ENCODE measurements at regions not wholly inside any gene's neighbourhood (a gene's known extent, or its start where the extent isn't known, plus 50 kb on each side); places are given as distances from the start of the nearest gene placed in this dataset.
"Not testable (repeated sequence)": the region's sequence is repeated elsewhere in the genome, so short reads cannot be mapped to it uniquely, and the experiment has no call there.

DNA sequence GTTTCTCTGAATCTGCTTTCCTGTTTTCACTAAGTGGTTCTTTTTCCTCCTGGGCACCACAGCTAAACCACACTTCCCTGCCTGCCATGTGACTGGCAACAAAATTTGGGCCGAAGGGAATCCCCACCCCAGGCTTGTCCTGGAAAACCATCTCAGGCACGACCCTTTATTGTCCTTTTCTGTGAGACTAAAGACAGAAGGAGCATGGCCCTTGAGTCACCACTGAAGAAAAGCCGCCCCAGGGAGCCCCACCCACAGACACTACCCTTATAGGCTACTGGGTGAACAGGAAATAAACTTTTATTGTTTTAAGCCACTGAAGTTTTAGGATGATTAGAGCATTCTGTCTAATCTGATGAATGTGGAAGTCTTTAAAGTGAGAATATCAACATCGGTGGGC, 88.6 kb upstream of the BRD7 start:
- intact Hi-C loops (cut with DNase I, micrococcal nuclease): no loop called here
- ATAC-seq (peak; percentile 77), DNase-seq (no peak)

- intact Hi-C loops (cut with DNase I, micrococcal nuclease): no loop called here
- ATAC-seq: no peak
- no peak for DNase-seq
Measured at GRCh38 chr16:50455288-50455845, 86.6 kb upstream of the BRD7 start.

DNA sequence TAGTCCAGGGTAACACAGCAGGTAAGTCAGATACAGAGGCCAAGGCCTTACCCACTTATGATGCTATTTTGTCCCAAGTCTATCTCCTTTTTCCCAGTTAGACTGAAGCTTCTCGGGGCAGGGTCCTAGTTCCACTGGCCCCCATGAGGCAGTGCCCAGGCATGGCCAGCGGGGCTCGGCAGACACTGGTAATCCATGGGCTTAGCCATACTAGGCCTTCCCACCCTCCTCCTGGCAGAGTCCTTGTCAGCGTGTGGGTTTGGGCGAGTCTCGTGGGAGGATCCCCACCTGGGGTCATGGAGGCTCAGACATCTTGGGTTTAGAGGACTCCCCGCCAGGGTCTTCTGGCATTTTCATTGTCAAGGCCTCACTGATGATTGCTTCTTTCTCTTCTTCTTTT, 84.7 kb upstream of the BRD7 start:
- no peak for DNase-seq
- intact Hi-C loops (cut with DNase I, micrococcal nuclease): no loop called here
- no peak for ATAC-seq

DNA sequence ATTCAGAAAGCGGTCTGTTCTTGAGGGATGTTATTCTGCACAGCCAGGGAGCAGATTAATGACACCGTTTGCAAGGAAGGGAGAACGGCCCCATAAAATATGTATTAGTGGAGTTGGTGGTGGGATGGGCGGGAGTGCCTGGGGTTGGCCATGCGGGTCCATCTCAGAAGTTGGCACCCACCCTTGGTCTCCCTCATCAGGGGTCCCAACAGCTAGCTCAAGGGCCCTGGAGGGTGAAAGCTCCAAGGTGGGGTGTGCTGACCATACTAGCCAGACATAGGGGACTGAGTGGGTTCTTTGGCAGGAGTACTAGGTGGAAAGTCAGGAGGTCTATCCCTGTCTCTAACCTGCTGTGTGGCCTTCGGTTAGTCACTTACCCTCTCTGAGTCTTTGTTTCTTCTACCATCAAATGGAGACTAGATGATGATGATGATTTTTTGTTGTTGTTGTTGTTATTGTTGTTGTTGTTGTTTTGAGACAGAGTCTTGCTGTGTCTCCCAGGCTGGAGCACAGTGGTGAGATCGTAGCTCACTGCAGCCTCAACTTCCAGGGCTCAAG, 83.2 kb upstream of the BRD7 start:
- ATAC-seq: no peak
- no peak for DNase-seq
- intact Hi-C loops (cut with DNase I, micrococcal nuclease): no loop called here

GRCh38 chr16:50450957-50451356, 82.2 kb upstream of the BRD7 start:
- ATAC-seq (no peak), DNase-seq (no peak)
- intact Hi-C loops (cut with DNase I, micrococcal nuclease): no loop called here

- DNase-seq (no peak), ATAC-seq (no peak)
- intact Hi-C loops (cut with DNase I, micrococcal nuclease): no loop called here
Measured at GRCh38 chr16:50449800-50450199, 81.0 kb upstream of the BRD7 start.

DNA sequence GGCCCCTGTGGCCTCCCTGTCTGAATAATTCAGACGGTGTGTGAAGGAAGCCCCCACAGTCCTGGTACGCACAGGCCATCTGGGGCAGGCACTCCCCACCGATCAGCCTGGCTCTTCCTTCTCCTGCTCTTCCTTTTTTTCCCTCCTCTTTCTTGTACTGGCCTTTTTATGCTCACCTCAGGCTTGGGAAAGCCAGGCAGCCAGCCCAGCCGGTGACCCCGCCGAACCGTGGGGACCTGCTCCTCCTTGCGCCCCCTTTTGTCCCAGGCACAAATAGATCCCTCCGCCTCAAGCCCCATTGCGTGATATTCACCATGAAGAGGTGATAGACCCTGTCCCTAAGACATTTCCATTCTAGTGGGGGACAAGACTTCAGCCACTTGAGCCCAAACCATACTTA, 80.2 kb upstream of the BRD7 start:
- no peak for DNase-seq
- intact Hi-C loops (cut with DNase I, micrococcal nuclease): no loop called here

DNA sequence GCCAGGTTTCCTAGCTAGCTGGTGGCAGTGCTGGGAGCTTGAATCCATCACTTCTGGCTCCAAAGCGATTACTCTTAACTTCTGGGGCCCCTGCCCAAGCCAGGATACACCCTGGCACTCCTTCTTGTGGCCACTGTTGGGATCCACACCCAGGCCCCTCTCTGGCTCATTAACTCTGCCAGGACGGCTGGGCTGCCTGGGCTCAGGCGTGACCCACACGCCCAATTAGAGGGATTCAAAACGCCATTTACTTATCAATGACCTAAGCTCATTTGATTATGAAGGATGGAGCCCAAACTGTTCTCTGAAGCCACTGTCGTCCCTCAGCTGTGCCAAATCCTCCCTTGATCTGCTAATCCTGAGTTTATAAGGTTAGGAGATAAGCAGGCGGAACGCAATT, 79.7 kb upstream of the BRD7 start:
- ATAC-seq (no peak), DNase-seq (no peak)
- intact Hi-C loops (cut with DNase I, micrococcal nuclease): no loop called here

More for the DNA sequence above, 80.2 kb upstream of the BRD7 start:
- no peak for ATAC-seq

DNA sequence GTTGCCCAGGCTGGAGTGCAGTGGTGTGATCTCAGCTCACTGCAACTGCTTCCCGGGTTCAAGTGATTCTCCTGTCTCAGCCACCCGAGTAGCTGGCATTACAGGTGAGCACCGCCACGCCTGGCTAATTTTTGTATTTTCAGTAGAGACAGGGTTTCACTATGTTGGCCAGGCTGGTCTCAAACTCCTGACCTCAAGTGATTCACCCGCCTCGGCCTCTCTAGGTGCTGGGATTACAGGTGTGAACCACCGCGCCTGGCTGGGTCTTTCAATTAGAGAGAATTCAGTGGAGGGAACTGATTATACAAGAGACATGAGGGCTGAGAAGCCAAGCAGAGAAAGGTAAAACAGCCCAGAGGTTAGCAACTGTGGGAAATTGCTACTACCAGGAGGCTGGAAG, 78.6 kb upstream of the BRD7 start:
- ATAC-seq; intact Hi-C loops (cut with DNase I, micrococcal nuclease); DNase-seq: not testable (repeated sequence)

GRCh38 chr16:50446861-50447260, 78.1 kb upstream of the BRD7 start:
- DNase-seq: no peak
- intact Hi-C loops (cut with DNase I, micrococcal nuclease): no loop called here
- ATAC-seq: no peak

DNA sequence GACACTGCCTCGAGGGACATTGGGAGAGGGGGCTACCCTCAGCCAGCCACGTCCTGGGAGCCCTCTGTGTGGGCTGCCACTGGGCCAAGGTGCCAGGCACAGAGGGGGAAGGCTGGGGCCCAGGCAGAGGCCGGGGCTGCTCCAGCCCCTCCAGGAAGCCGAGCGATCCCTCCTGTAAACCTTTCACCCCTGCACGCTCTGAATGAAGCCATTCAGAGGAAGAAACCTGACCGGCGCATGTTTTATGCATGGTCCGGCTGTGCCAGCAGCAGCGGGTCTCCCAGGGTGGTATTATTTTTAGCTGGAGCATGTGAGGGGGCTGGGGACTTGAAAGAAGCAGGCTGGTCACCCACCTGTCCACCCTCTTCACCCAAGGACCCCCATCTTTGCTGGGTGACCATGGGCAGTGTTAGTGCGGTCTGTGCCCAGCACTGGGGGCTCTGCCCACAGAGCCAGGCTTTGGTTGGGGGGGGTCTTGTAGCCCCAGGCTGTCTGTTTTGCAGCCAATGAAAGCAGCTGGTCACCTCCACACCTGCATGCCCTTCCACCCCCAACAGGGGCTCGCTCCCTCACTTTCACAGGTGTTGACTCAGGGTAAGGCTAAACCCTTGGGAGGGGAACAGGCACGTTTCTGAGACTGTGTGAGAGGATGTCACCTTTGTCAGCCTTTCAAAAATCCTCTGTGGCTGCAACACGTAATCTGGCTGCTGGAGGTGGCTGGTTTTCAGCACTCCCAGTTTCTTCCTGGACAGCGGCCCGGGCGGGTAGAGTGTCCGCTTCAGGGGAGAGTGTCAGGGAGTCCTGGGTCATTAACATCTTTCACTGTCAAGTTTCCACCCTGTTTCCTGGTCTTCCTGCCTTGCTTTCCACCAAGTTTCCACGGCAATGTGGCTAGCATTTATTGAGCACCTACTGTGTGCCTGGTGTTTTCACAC, 77.1 kb upstream of the BRD7 start:
- DNase-seq (no peak), ATAC-seq (no peak)
- intact Hi-C loops (cut with DNase I, micrococcal nuclease): no loop called here

- no peak for ATAC-seq
- intact Hi-C loops (cut with DNase I, micrococcal nuclease): no loop called here
Measured at GRCh38 chr16:50444526-50444925, 75.7 kb upstream of the BRD7 start.

GRCh38 chr16:50442221-50442620, 73.4 kb upstream of the BRD7 start:
- ATAC-seq (no peak), DNase-seq (peak in 1 of 2 donors; percentile 9)
- intact Hi-C loops (cut with DNase I, micrococcal nuclease): no loop called here

More at GRCh38 chr16:50444526-50444925, 75.7 kb upstream of the BRD7 start:
- DNase-seq: no peak

GRCh38 chr16:50441486-50442157, 72.8 kb upstream of the BRD7 start:
- ATAC-seq (no peak), DNase-seq (peak in 1 of 2 donors; percentile 13)
- intact Hi-C loops (cut with DNase I, micrococcal nuclease): no loop called here

DNA sequence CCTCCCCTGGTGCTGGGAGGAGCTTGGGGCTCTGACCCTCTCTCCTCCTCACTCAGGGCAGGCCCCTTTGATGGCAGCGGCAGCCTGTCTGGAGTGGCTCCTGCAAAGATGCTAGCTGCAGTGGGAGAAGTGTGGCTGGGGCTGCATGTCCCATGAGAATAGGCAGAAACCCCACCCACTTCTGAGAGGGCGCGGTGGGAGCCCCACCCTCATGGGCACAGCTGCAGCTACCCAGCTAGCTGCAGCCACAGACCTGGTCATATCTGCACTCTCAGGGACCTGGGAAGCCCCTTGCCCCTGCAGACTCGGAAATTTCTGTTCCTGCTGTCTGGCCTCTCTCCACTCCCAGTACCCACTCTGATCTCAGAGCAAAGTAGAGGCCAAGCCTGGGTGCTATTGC, 72.2 kb upstream of the BRD7 start:
- DNase-seq (peak in 1 of 2 donors; percentile 8), ATAC-seq (no peak)
- intact Hi-C loops (cut with DNase I, micrococcal nuclease): no loop called here

DNA sequence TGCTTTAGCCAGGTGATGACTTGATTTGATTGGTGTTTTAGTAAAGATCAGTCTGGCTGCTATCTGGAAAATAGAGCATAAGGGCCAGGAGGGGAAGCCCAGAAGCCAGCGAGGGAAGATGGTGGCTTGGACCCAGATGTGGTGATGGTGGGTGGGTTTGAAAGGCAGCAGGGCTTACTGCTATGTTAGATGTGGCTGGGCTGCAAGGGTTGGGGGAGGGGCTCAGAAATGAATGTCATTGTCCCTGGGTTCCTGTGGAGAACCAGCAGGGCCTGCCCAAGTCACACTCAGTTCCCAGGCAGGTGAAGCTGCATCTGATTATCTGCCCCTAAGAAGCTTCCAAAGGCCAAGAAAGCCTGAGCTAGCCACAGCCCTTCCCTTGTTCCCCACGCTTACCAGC, 71.7 kb upstream of the BRD7 start:
- ATAC-seq (no peak), DNase-seq (peak in 1 of 2 donors; percentile 2)
- intact Hi-C loops (cut with DNase I, micrococcal nuclease): no loop called here

GRCh38 chr16:50437769-50438437, 69.1 kb upstream of the BRD7 start:
- ATAC-seq: no peak
- no peak for DNase-seq
- intact Hi-C loops (cut with DNase I, micrococcal nuclease): no loop called here

DNA sequence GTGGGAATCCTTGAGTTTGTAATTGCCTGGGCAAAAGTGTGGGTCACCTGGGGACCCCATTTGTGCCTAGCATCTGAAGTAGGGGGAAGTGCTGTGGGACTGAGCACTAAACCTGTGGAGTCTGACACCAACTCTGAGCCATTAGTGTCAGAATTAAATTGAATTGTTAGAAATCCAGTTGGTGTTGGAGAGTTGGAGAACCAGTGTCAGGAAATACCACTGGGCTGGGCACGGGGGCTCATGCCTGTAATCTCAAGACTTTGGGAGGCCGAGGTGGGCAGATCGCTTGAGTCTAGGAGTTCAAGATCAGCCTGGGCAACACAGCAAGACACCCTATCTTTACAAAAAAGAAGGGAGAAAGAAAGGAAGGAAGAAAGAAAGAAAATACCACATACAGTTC, 67.5 kb upstream of the BRD7 start:
- DNase-seq (no peak), ATAC-seq (no peak)
- intact Hi-C loops (cut with DNase I, micrococcal nuclease): no loop called here

DNA sequence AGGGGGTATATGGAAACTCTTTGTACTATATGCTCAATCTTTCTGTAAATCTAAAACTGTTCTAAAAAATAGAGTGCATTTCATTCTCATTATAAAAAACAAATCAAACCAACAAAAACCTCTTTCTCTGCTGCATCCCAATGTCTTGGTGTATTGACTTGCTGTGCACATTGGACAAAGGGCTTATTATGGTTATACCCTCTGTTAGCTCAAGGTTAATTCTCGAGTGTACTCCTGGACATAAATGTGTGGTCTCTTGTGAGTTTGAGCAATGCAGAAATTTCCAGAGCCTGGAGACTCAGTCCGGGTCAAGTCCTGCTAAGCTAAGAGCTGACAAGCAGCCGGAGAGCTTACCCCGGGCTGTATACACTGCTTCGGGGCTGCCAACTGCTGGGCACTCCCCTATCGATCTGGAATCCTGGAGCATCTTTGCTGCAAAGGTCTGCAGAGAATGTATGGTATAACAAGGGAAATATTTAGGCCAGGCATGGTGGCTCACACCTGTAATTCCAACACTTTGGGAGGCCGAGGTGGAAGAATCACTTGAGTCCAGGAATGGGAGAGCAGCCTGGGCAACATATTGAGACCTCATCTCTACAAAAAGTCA, 66.2 kb upstream of the BRD7 start:
- DNase-seq (no peak), ATAC-seq (no peak)
- intact Hi-C loops (cut with DNase I, micrococcal nuclease): no loop called here
